ENCODE measurements at regions not wholly inside any gene's neighbourhood (a gene's known extent, or its start where the extent isn't known, plus 50 kb on each side); places are given as distances from the start of the nearest gene placed in this dataset.

DNA sequence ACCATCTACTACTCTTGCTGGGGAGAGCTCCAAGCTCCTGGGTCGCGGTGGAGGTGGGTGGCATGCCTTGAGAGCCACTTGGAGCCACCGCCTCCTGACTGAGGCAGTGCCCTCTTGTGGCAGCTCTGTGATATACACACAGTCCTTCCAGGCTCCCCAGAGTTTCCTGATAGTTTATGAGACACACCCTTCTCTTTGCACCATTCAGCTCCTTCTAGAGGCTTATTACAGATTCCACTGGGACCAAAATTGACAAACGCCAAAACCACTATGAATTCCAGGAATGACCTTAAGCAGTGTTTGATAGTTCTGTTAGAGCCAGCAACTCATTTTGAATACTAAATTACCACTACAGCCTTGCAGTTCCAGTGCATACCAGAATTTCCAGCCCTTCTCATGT is 170.1 kb upstream of the CDH13 start:
- no peaks in the 10 kb centered on the region for H3K9me3 ChIP-seq
- no peaks in the 10 kb centered on the region for H3K27me3 ChIP-seq
- intact Hi-C loops (cut with DNase I) = loop anchor here (5.0 kb wide), 1 partner anchor 194 kb away; no protein-coding TSS in a partner anchor
- H3K36me3 ChIP-seq = no peaks in the 10 kb centered on the region
- H3K27ac ChIP-seq (replicated peaks in 1 of 4) = no peak overlapping the region
- H3K4me3 ChIP-seq = no peak overlapping the region
- TF ChIP-seq EP300 (IDR thresholded peaks at IDR 0.05) = no peak
- TF ChIP-seq, protein P1, sequence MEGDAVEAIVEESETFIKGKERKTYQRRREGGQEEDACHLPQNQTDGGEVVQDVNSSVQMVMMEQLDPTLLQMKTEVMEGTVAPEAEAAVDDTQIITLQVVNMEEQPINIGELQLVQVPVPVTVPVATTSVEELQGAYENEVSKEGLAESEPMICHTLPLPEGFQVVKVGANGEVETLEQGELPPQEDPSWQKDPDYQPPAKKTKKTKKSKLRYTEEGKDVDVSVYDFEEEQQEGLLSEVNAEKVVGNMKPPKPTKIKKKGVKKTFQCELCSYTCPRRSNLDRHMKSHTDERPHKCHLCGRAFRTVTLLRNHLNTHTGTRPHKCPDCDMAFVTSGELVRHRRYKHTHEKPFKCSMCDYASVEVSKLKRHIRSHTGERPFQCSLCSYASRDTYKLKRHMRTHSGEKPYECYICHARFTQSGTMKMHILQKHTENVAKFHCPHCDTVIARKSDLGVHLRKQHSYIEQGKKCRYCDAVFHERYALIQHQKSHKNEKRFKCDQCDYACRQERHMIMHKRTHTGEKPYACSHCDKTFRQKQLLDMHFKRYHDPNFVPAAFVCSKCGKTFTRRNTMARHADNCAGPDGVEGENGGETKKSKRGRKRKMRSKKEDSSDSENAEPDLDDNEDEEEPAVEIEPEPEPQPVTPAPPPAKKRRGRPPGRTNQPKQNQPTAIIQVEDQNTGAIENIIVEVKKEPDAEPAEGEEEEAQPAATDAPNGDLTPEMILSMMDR (IDR thresholded peaks at IDR 0.05) = peak; percentile 54 to 70 (median 56)
- H3K4me1 ChIP-seq = peaks cover 0 to 4% (median 0%) of the 10 kb centered on the region in 4 donors
- 0% methylated on average over 4 of the region's 4 CpGs for WGBS
- no peak for DNase-seq (ENCODE audit: extremely low spot score)

DNA sequence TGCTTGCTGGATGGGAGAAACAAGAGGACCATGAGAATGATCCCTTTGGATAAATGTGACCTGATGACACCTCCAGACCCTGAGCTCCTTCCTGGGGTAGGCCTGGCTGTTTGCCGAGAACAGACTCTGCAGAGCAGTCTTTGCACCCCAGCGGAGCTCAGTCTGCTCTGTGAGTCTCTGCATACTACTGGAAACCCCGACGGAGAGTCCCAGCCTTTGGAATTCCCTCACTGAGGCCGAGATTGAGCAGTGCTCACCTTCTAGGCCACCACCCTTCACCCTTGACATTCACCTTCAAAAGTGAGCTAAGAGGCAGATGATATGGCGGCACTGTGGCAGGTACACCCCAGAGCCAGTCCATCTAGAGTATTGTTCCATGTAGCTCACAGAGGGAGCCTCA is 172.2 kb upstream of the CDH13 start:
- H3K9me3 ChIP-seq = no peaks in the 10 kb centered on the region
- peaks cover 0 to 4% (median 0%) of the 10 kb centered on the region in 4 donors for H3K4me1 ChIP-seq
- H3K4me3 ChIP-seq = no peak overlapping the region
- intact Hi-C loops (cut with DNase I) = no loop called here
- no peaks in the 10 kb centered on the region for H3K27me3 ChIP-seq
- TF ChIP-seq POLR2A (IDR thresholded peaks at IDR 0.05; ENCODE audit: low read depth) = no peak
- no peak for TF ChIP-seq POLR2AphosphoS5 (IDR thresholded peaks at IDR 0.05)
- TF ChIP-seq, protein P1 (IDR thresholded peaks at IDR 0.05) = no peak
- no peak for TF ChIP-seq EP300 (IDR thresholded peaks at IDR 0.05)
- peak; percentile 26 for DNase-seq (ENCODE audit: extremely low spot score)
- H3K27ac ChIP-seq (replicated peaks in 1 of 4) = no peak overlapping the region
- H3K36me3 ChIP-seq = no peaks in the 10 kb centered on the region
- WGBS = 80% methylated on average over 6 of the region's 6 CpGs

DNA sequence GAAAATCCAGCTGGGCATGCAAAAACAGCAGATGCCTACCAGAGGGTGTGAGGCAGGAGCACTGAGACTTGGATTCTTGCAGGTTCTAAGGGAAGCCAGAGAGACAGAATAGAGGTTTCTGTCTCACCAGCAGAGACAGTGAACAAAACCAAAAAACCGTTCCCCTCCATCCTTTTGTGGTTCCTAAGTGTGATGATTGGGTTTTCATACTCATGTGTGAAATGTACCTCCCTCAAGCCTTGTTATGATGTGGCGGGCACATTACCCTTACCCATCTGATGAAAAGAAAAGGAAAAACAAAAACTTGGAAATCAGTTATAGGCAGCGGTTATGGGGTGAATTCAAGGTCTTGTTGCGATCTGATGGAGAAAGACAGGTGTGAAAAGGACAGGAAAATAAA is 172.6 kb upstream of the CDH13 start:
- no peak overlapping the region for H3K4me3 ChIP-seq
- no peak for TF ChIP-seq EP300 (IDR thresholded peaks at IDR 0.05)
- TF ChIP-seq, protein P1 (IDR thresholded peaks at IDR 0.05) = no peak
- no peak for TF ChIP-seq POLR2A (IDR thresholded peaks at IDR 0.05; ENCODE audit: low read depth)
- TF ChIP-seq POLR2AphosphoS5 (IDR thresholded peaks at IDR 0.05) = no peak
- peaks cover 0 to 4% (median 0%) of the 10 kb centered on the region in 4 donors for H3K4me1 ChIP-seq
- peak; percentile 53 for DNase-seq (ENCODE audit: extremely low spot score)
- H3K27ac ChIP-seq (replicated peaks in 1 of 4) = no peak overlapping the region
- intact Hi-C loops (cut with DNase I) = no loop called here
- H3K27me3 ChIP-seq = no peaks in the 10 kb centered on the region
- WGBS = 90% methylated on average over 4 of the region's 4 CpGs
- no peaks in the 10 kb centered on the region for H3K36me3 ChIP-seq
- no peaks in the 10 kb centered on the region for H3K9me3 ChIP-seq

DNA sequence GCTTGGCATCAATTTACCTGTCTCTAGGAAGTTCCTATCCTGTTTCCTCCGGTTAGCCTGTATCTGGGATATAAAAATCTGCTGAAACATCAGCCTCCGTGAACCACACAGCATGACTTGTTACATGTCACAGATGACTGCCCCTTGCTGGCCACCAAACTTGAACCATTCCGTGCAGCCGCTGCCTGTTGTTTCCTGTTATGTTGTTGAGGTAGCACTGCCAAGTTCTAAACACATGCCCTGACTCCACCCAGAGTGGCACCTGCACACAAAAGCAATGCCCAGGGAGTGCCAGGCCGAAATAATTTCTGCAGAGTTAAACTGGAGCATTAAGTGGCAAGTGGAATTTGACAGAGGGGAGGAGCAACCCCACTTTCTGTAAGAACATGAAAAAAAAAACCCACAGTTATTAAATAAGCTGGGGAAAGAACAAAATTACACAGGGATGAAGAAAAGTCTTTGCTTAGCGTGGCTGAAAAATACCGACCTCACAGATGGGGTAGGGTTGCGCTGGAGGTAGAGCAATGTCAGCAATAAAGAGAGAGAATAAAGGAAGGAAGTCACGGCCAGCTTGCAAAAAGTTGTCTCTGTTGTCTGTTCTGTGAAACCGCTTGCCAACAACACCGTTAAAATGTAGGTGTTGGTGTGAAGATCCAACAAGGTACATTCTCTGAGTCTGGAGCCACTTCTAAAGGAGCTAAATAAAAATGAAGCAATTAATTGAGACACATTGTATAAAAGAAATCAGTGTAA is 174.6 kb upstream of the CDH13 start:
- H3K27me3 ChIP-seq = no peaks in the 10 kb centered on the region
- intact Hi-C loops (cut with DNase I) = no loop called here
- no peaks in the 10 kb centered on the region for H3K36me3 ChIP-seq
- WGBS = 78% methylated on average over 11 of the region's 11 CpGs
- peaks cover 0 to 4% (median 0%) of the 10 kb centered on the region in 4 donors for H3K4me1 ChIP-seq
- TF ChIP-seq, protein P1 (IDR thresholded peaks at IDR 0.05) = no peak
- TF ChIP-seq POLR2A (IDR thresholded peaks at IDR 0.05; ENCODE audit: low read depth) (no peak), POLR2AphosphoS5 (IDR thresholded peaks at IDR 0.05) (no peak), EP300 (IDR thresholded peaks at IDR 0.05) (no peak)
- H3K9me3 ChIP-seq = no peaks in the 10 kb centered on the region
- no peak overlapping the region for H3K4me3 ChIP-seq
- peak; percentile 87 for DNase-seq (ENCODE audit: extremely low spot score)
- H3K27ac ChIP-seq (replicated peaks in 1 of 4) = no peak overlapping the region

DNA sequence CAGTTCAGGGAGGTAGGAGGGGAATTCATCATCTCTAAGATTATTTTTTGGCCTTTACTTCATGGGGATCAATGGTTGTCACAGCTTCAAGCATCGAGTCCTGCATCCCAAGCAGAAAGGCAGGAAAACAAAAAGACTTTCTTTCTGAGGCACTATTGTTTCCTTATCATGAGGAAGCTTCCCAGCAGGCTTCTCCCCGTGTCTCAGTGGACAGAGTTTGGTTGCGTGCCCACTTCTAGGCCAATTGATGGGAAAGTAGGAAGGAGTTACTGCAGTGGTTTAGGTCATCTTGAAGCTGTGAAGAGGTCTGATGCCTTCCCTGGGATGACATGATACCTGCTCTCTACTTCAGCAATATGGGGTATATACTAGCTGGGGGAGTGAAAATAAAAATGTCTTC is 175.3 kb upstream of the CDH13 start:
- peaks cover 0 to under 1% (median 0%) of the 10 kb centered on the region in 4 donors for H3K4me1 ChIP-seq
- WGBS = 69% methylated on average over 3 of the region's 3 CpGs
- intact Hi-C loops (cut with DNase I) = no loop called here

More for the DNA sequence above, 175.3 kb upstream of the CDH13 start:
- H3K9me3 ChIP-seq = no peaks in the 10 kb centered on the region
- H3K36me3 ChIP-seq = no peaks in the 10 kb centered on the region
- H3K4me3 ChIP-seq = no peak overlapping the region
- TF ChIP-seq, protein P1 (IDR thresholded peaks at IDR 0.05) = no peak
- TF ChIP-seq POLR2A (IDR thresholded peaks at IDR 0.05; ENCODE audit: low read depth) = no peak
- no peak for TF ChIP-seq EP300 (IDR thresholded peaks at IDR 0.05)
- TF ChIP-seq POLR2AphosphoS5 (IDR thresholded peaks at IDR 0.05) = no peak
- H3K27ac ChIP-seq (replicated peaks in 1 of 4) = no peak overlapping the region
- DNase-seq (ENCODE audit: extremely low spot score) = no peak
- no peaks in the 10 kb centered on the region for H3K27me3 ChIP-seq
